ENCODE measurements at regions not wholly inside any gene's neighbourhood (a gene's known extent, or its start where the extent isn't known, plus 50 kb on each side); places are given as distances from the start of the nearest gene placed in this dataset.

GRCh38 chr4:184879271-184879670, 53.5 kb upstream of the ACSL1 start:
- Histone ChIP-seq H3K4me1 (ENCODE audit: control insufficient read depth, insufficient read depth, low read length, poor library complexity, severe bottlenecking) (no peaks in the 10 kb centered on the region), H3K27me3 (replicated peaks; ENCODE audit: control insufficient read depth, insufficient read depth, low read length, poor library complexity, severe bottlenecking) (no peaks in the 10 kb centered on the region), H3K4me3 (ENCODE audit: insufficient read depth, low read depth, low read length, poor library complexity, severe bottlenecking) (no peak overlapping the region), H3K9me3 (ENCODE audit: control insufficient read depth, low read length) (no peaks in the 10 kb centered on the region), H3K27ac (ENCODE audit: insufficient read depth, low read length, poor library complexity, severe bottlenecking) (no peak overlapping the region), H3K36me3 (ENCODE audit: control insufficient read depth, insufficient read depth, low read length) (no peaks in the 10 kb centered on the region)
- DNase-seq, result no peak

- no peaks in the 10 kb centered on the region for H3K27me3 ChIP-seq (replicated peaks; ENCODE audit: control insufficient read depth, insufficient read depth, low read length, poor library complexity, severe bottlenecking)
- no peaks in the 10 kb centered on the region for H3K4me1 ChIP-seq (ENCODE audit: control insufficient read depth, insufficient read depth, low read length, poor library complexity, severe bottlenecking)
- no peaks in the 10 kb centered on the region for H3K9me3 ChIP-seq (ENCODE audit: control insufficient read depth, low read length)
- no peak overlapping the region for H3K27ac ChIP-seq (ENCODE audit: insufficient read depth, low read length, poor library complexity, severe bottlenecking)
- H3K4me3 ChIP-seq (ENCODE audit: insufficient read depth, low read depth, low read length, poor library complexity, severe bottlenecking), result no peak overlapping the region
- DNase-seq, result no peak
- H3K36me3 ChIP-seq (ENCODE audit: control insufficient read depth, insufficient read depth, low read length), result no peaks in the 10 kb centered on the region
Measured at GRCh38 chr4:184882276-184882675, 56.5 kb upstream of the ACSL1 start.

GRCh38 chr4:184883024-184883423, 57.3 kb upstream of the ACSL1 start:
- Histone ChIP-seq H3K36me3 (ENCODE audit: control insufficient read depth, insufficient read depth, low read length) (no peaks in the 10 kb centered on the region), H3K4me3 (ENCODE audit: insufficient read depth, low read depth, low read length, poor library complexity, severe bottlenecking) (no peak overlapping the region), H3K4me1 (ENCODE audit: control insufficient read depth, insufficient read depth, low read length, poor library complexity, severe bottlenecking) (no peaks in the 10 kb centered on the region), H3K27ac (ENCODE audit: insufficient read depth, low read length, poor library complexity, severe bottlenecking) (no peak overlapping the region), H3K9me3 (ENCODE audit: control insufficient read depth, low read length) (no peaks in the 10 kb centered on the region), H3K27me3 (replicated peaks; ENCODE audit: control insufficient read depth, insufficient read depth, low read length, poor library complexity, severe bottlenecking) (no peaks in the 10 kb centered on the region)
- no peak for DNase-seq

GRCh38 chr4:184884883-184885282, 59.1 kb upstream of the ACSL1 start:
- Histone ChIP-seq H3K27me3 (replicated peaks; ENCODE audit: control insufficient read depth, insufficient read depth, low read length, poor library complexity, severe bottlenecking) (no peaks in the 10 kb centered on the region), H3K36me3 (ENCODE audit: control insufficient read depth, insufficient read depth, low read length) (no peaks in the 10 kb centered on the region), H3K27ac (ENCODE audit: insufficient read depth, low read length, poor library complexity, severe bottlenecking) (no peak overlapping the region), H3K4me3 (ENCODE audit: insufficient read depth, low read depth, low read length, poor library complexity, severe bottlenecking) (no peak overlapping the region), H3K9me3 (ENCODE audit: control insufficient read depth, low read length) (no peaks in the 10 kb centered on the region), H3K4me1 (ENCODE audit: control insufficient read depth, insufficient read depth, low read length, poor library complexity, severe bottlenecking) (no peaks in the 10 kb centered on the region)
- no peak for DNase-seq

- H3K4me3 ChIP-seq (ENCODE audit: insufficient read depth, low read depth, low read length, poor library complexity, severe bottlenecking), result no peak overlapping the region
- H3K9me3 ChIP-seq (ENCODE audit: control insufficient read depth, low read length), result no peaks in the 10 kb centered on the region
- H3K36me3 ChIP-seq (ENCODE audit: control insufficient read depth, insufficient read depth, low read length), result no peaks in the 10 kb centered on the region
- DNase-seq, result no peak
- no peaks in the 10 kb centered on the region for H3K27me3 ChIP-seq (replicated peaks; ENCODE audit: control insufficient read depth, insufficient read depth, low read length, poor library complexity, severe bottlenecking)
- H3K27ac ChIP-seq (ENCODE audit: insufficient read depth, low read length, poor library complexity, severe bottlenecking), result no peak overlapping the region
- no peaks in the 10 kb centered on the region for H3K4me1 ChIP-seq (ENCODE audit: control insufficient read depth, insufficient read depth, low read length, poor library complexity, severe bottlenecking)
Measured at GRCh38 chr4:184885602-184886001, 59.8 kb upstream of the ACSL1 start.

DNA sequence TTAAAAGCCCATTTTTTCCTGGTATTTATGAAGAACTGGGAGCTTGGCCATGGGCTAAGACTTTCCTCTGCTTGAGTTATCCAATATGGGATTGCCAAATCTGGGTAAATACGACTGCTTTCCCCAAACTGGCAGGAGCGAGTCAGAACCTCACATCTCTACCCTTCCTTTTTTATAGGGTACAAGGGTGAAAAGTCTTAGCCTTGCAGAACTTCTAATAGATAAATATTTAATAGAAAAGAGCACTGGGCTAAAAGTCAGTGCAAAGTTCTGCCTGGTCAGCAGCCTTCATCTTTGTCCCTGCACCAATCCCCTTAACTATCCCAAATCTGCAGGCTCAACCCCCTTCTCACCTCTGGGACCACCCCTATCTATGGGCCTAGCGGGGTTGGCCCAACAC, 61.6 kb upstream of the ACSL1 start:
- H3K27ac ChIP-seq (ENCODE audit: insufficient read depth, low read length, poor library complexity, severe bottlenecking), result no peak overlapping the region
- H3K36me3 ChIP-seq (ENCODE audit: control insufficient read depth, insufficient read depth, low read length), result no peaks in the 10 kb centered on the region
- DNase-seq, result no peak
- H3K9me3 ChIP-seq (ENCODE audit: control insufficient read depth, low read length), result no peaks in the 10 kb centered on the region
- H3K4me1 ChIP-seq (ENCODE audit: control insufficient read depth, insufficient read depth, low read length, poor library complexity, severe bottlenecking), result no peaks in the 10 kb centered on the region
- no peaks in the 10 kb centered on the region for H3K27me3 ChIP-seq (replicated peaks; ENCODE audit: control insufficient read depth, insufficient read depth, low read length, poor library complexity, severe bottlenecking)
- no peak overlapping the region for H3K4me3 ChIP-seq (ENCODE audit: insufficient read depth, low read depth, low read length, poor library complexity, severe bottlenecking)

- DNase-seq, result no peak
- Histone ChIP-seq H3K36me3 (ENCODE audit: control insufficient read depth, insufficient read depth, low read length) (no peaks in the 10 kb centered on the region), H3K27me3 (replicated peaks; ENCODE audit: control insufficient read depth, insufficient read depth, low read length, poor library complexity, severe bottlenecking) (no peaks in the 10 kb centered on the region), H3K9me3 (ENCODE audit: control insufficient read depth, low read length) (no peaks in the 10 kb centered on the region), H3K4me1 (ENCODE audit: control insufficient read depth, insufficient read depth, low read length, poor library complexity, severe bottlenecking) (no peaks in the 10 kb centered on the region), H3K4me3 (ENCODE audit: insufficient read depth, low read depth, low read length, poor library complexity, severe bottlenecking) (no peak overlapping the region), H3K27ac (ENCODE audit: insufficient read depth, low read length, poor library complexity, severe bottlenecking) (no peak overlapping the region)
Measured at GRCh38 chr4:184887947-184888346, 62.2 kb upstream of the ACSL1 start.

DNA sequence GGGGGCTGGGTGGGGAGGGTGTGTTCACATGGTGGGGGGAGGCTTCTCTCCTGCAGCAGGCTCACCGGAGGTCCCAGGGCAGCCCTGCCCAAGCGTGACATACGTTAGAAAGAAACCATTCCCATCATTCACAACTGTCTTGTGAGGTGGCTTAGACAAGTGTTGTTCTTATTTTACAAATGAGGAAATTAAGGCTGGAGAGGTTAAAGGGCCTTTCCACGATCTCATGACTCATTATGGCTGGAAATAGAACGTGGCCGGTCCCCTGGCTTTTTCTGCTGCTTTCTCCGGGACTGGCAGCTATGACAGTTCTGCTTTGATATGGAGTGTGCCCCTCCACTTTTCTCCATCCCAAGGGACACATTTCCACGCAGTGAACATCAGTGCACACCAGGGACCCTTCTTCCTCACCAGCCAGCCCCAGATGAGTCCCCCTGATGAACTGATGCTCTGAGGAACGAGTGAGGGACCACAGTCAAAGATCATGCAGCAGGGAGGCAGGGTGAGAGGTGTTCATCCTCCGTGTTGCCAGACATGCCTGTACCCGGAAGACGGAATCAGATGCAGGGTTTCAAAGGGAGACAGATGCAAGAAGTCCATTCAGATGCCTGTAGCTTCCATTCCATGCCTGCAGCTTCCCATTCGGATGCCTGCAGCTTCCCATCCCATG, 64.0 kb upstream of the ACSL1 start:
- Histone ChIP-seq H3K9me3 (ENCODE audit: control insufficient read depth, low read length) (no peaks in the 10 kb centered on the region), H3K4me1 (ENCODE audit: control insufficient read depth, insufficient read depth, low read length, poor library complexity, severe bottlenecking) (no peaks in the 10 kb centered on the region), H3K27ac (ENCODE audit: insufficient read depth, low read length, poor library complexity, severe bottlenecking) (no peak overlapping the region), H3K27me3 (replicated peaks; ENCODE audit: control insufficient read depth, insufficient read depth, low read length, poor library complexity, severe bottlenecking) (no peaks in the 10 kb centered on the region), H3K4me3 (ENCODE audit: insufficient read depth, low read depth, low read length, poor library complexity, severe bottlenecking) (no peak overlapping the region), H3K36me3 (ENCODE audit: control insufficient read depth, insufficient read depth, low read length) (no peaks in the 10 kb centered on the region)
- DNase-seq, result no peak

- DNase-seq, result no peak
- no peak overlapping the region for H3K27ac ChIP-seq (ENCODE audit: insufficient read depth, low read length, poor library complexity, severe bottlenecking)
- no peaks in the 10 kb centered on the region for H3K27me3 ChIP-seq (replicated peaks; ENCODE audit: control insufficient read depth, insufficient read depth, low read length, poor library complexity, severe bottlenecking)
- no peaks in the 10 kb centered on the region for H3K36me3 ChIP-seq (ENCODE audit: control insufficient read depth, insufficient read depth, low read length)
- no peaks in the 10 kb centered on the region for H3K9me3 ChIP-seq (ENCODE audit: control insufficient read depth, low read length)
- H3K4me3 ChIP-seq (ENCODE audit: insufficient read depth, low read depth, low read length, poor library complexity, severe bottlenecking), result no peak overlapping the region
- no peaks in the 10 kb centered on the region for H3K4me1 ChIP-seq (ENCODE audit: control insufficient read depth, insufficient read depth, low read length, poor library complexity, severe bottlenecking)
Measured at GRCh38 chr4:184890499-184890898, 64.7 kb upstream of the ACSL1 start.

- H3K4me1 ChIP-seq (ENCODE audit: control insufficient read depth, insufficient read depth, low read length, poor library complexity, severe bottlenecking), result no peaks in the 10 kb centered on the region
- H3K9me3 ChIP-seq (ENCODE audit: control insufficient read depth, low read length), result no peaks in the 10 kb centered on the region
- no peaks in the 10 kb centered on the region for H3K36me3 ChIP-seq (ENCODE audit: control insufficient read depth, insufficient read depth, low read length)
- H3K4me3 ChIP-seq (ENCODE audit: insufficient read depth, low read depth, low read length, poor library complexity, severe bottlenecking), result no peak overlapping the region
- DNase-seq, result no peak
- no peaks in the 10 kb centered on the region for H3K27me3 ChIP-seq (replicated peaks; ENCODE audit: control insufficient read depth, insufficient read depth, low read length, poor library complexity, severe bottlenecking)
- no peak overlapping the region for H3K27ac ChIP-seq (ENCODE audit: insufficient read depth, low read length, poor library complexity, severe bottlenecking)
Measured at GRCh38 chr4:184891816-184892397, 66.1 kb upstream of the ACSL1 start.
